GM19099 (cell line): ENCODE measurements at regions not wholly inside any gene's neighbourhood (a gene's known extent, or its start where the extent isn't known, plus 50 kb on each side); places are given as distances from the start of the nearest gene placed in this dataset.
A peak's percentile ranks its signal among the peaks of the same experiment; 100 is the strongest.

ENCODE experiments used
- POLR2A ChIP-seq: IDR thresholded peaks from 3 replicates; pipeline ENCODE4 v1.6.1; 2011; ENCODE audit warnings: low read depth; ENCODE audit not compliant: insufficient read length; ENCODE audit errors: extremely low read depth

- TF ChIP-seq POLR2A: no peak
Measured at GRCh38 chr21:25496825-25497482, 110.3 kb downstream of the MRPL39 start.

GRCh38 chr21:25494804-25495203 lies 112.5 kb downstream of the MRPL39 start:
- TF ChIP-seq POLR2A: no peak

GRCh38 chr21:25493722-25494121 lies 113.6 kb downstream of the MRPL39 start:
- TF ChIP-seq POLR2A: no peak

- TF ChIP-seq POLR2A: no peak
Measured at GRCh38 chr21:25491267-25491666, 116.0 kb downstream of the MRPL39 start.

GRCh38 chr21:25490742-25491141 lies 116.5 kb downstream of the MRPL39 start:
- no peak for TF ChIP-seq POLR2A

GRCh38 chr21:25489673-25490072 lies 117.6 kb downstream of the MRPL39 start:
- no peak for TF ChIP-seq POLR2A

GRCh38 chr21:25487046-25487594 lies 120.2 kb downstream of the MRPL39 start:
- peak; percentile 13 for TF ChIP-seq POLR2A

GRCh38 chr21:25485914-25486313 lies 121.4 kb downstream of the MRPL39 start:
- peak; percentile 18 for TF ChIP-seq POLR2A

- no peak for TF ChIP-seq POLR2A
Measured at GRCh38 chr21:25467896-25468295, 139.4 kb downstream of the MRPL39 start.

GRCh38 chr21:25466470-25466869 lies 140.8 kb downstream of the MRPL39 start:
- no peak for TF ChIP-seq POLR2A

GRCh38 chr21:25465263-25465662 lies 142.0 kb downstream of the MRPL39 start:
- TF ChIP-seq POLR2A: peak; percentile 22

GRCh38 chr21:25464275-25464674 lies 143.0 kb downstream of the MRPL39 start:
- no peak for TF ChIP-seq POLR2A

GRCh38 chr21:25462517-25462971 lies 144.7 kb downstream of the MRPL39 start:
- TF ChIP-seq POLR2A: no peak

- TF ChIP-seq POLR2A: no peak
Measured at GRCh38 chr21:25461725-25462124, 145.6 kb downstream of the MRPL39 start.

GRCh38 chr21:25459993-25460392 lies 147.3 kb downstream of the MRPL39 start:
- TF ChIP-seq POLR2A: no peak

GRCh38 chr21:25459365-25459764 lies 147.9 kb downstream of the MRPL39 start:
- peak; percentile 46 for TF ChIP-seq POLR2A

- TF ChIP-seq POLR2A: peak; percentile 24
Measured at GRCh38 chr21:25458484-25458883, 148.8 kb downstream of the MRPL39 start.
